B cell (primary cell): ENCODE measurements at regions not wholly inside any gene's neighbourhood (a gene's known extent, or its start where the extent isn't known, plus 50 kb on each side); places are given as distances from the start of the nearest gene placed in this dataset.

ENCODE experiments used
- EZH2 ChIP-seq: IDR thresholded peaks from 2 replicates; pipeline ENCODE4 v1.6.1; 2012; ENCODE audit warnings: borderline replicate concordance, low read depth, mild to moderate bottlenecking, moderate library complexity, low read length; ENCODE audit not compliant: insufficient read depth, poor library complexity, severe bottlenecking
- TF ChIP-seq, protein P1 (sequence below): fragments of 200-600 bp; IDR thresholded peaks from one replicate; pipeline ENCODE4 v1.8.0; 2022; ENCODE audit warnings: antibody characterized with exemption, mild to moderate bottlenecking

- TF ChIP-seq, protein P1, sequence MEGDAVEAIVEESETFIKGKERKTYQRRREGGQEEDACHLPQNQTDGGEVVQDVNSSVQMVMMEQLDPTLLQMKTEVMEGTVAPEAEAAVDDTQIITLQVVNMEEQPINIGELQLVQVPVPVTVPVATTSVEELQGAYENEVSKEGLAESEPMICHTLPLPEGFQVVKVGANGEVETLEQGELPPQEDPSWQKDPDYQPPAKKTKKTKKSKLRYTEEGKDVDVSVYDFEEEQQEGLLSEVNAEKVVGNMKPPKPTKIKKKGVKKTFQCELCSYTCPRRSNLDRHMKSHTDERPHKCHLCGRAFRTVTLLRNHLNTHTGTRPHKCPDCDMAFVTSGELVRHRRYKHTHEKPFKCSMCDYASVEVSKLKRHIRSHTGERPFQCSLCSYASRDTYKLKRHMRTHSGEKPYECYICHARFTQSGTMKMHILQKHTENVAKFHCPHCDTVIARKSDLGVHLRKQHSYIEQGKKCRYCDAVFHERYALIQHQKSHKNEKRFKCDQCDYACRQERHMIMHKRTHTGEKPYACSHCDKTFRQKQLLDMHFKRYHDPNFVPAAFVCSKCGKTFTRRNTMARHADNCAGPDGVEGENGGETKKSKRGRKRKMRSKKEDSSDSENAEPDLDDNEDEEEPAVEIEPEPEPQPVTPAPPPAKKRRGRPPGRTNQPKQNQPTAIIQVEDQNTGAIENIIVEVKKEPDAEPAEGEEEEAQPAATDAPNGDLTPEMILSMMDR, result no peak
- no peak for TF ChIP-seq EZH2
Observed at GRCh38 chr19:32231020-32231419, 114.4 kb upstream of the ZNF507 start.
